ENCODE measurements at regions not wholly inside any gene's neighbourhood (a gene's known extent, or its start where the extent isn't known, plus 50 kb on each side); places are given as distances from the start of the nearest gene placed in this dataset.

GRCh38 chr18:39272230-39272629 lies 1706.6 kb upstream of the CELF4 start:
- Histone ChIP-seq H3K27ac (ENCODE audit: low read depth, low read length) (no peak overlapping the region), H2AFZ (ENCODE audit: low read length) (no peak overlapping the region), H3K4me3 (ENCODE audit: extremely low read depth in 1 of 4, insufficient read depth in 2 of 4, low read depth in 3 of 4, low read length in 4 of 4) (no peak overlapping the region), H4K20me1 (replicated peaks in 1 of 2; ENCODE audit: control insufficient read depth in 1 of 2, insufficient read depth in 2 of 2, low read length in 2 of 2) (no peaks in the 10 kb centered on the region), H3K79me1 (ENCODE audit: low read depth, low read length) (no peaks in the 10 kb centered on the region), H3K18ac (ENCODE audit: extremely low read depth, low read length) (no peak overlapping the region), H4K8ac (ENCODE audit: extremely low read depth, insufficient read depth, low read length) (no peak overlapping the region), H3K36me3 (ENCODE audit: control insufficient read depth in 2 of 4, insufficient read depth in 4 of 4, low read length in 3 of 4) (no peaks in the 10 kb centered on the region), H2BK5ac (ENCODE audit: low read depth, low read length) (no peak overlapping the region), H2BK20ac (ENCODE audit: low read length) (no peak overlapping the region), H3K79me2 (ENCODE audit: control insufficient read depth in 1 of 2, insufficient read depth in 2 of 2, low read length in 2 of 2) (no peaks in the 10 kb centered on the region), H3K4me1 (replicated peaks in 1 of 4; ENCODE audit: control insufficient read depth in 3 of 4, insufficient read depth in 4 of 4, low read length in 3 of 4) (peaks cover 0 to 4% (median 2%) of the 10 kb centered on the region in 4 experiments; a peak in 2 of 7 replicates), H3K9me3 (ENCODE audit: insufficient read depth in 2 of 2, low read depth in 1 of 2, low read length in 1 of 2) (no peaks in the 10 kb centered on the region), H3K4me2 (ENCODE audit: insufficient read depth in 1 of 2, low read depth in 2 of 2, low read length in 2 of 2) (no peak overlapping the region), H3K4ac (replicated peaks; ENCODE audit: insufficient read length, low read depth, low read length) (no peak overlapping the region), H2AK5ac (ENCODE audit: low read depth, low read length) (no peak overlapping the region), H2BK15ac (ENCODE audit: low read length) (no peak overlapping the region), H2BK12ac (ENCODE audit: low read depth, low read length) (no peak overlapping the region), H3K27me3 (replicated peaks in 1 of 4; ENCODE audit: control insufficient read depth in 3 of 4, extremely low read depth in 1 of 4, insufficient read depth in 3 of 4, low read length in 3 of 4) (no peaks in the 10 kb centered on the region), H4K5ac (ENCODE audit: insufficient read length, low read depth, low read length) (no peak overlapping the region), H2BK120ac (replicated peaks; ENCODE audit: low read depth, low read length) (no peak overlapping the region), H4K91ac (replicated peaks; ENCODE audit: insufficient read length, low read length) (no peak overlapping the region), H3K23ac (ENCODE audit: insufficient read length) (no peak overlapping the region), H3K56ac (replicated peaks; ENCODE audit: insufficient read length, low read depth, low read length) (no peak overlapping the region), H3K9ac (replicated peaks in 1 of 4; ENCODE audit: extremely low read depth in 1 of 4, low read depth in 3 of 4, low read length in 3 of 4) (no peak overlapping the region), H3K23me2 (ENCODE audit: low read depth, low read length) (no peaks in the 10 kb centered on the region), H3K14ac (ENCODE audit: insufficient read length) (no peak overlapping the region)
- FAIRE-seq = no peak
- DNase-seq (ENCODE audit: low read depth in 1 of 2, low spot score in 2 of 2) = no peak
- WGBS, 2 experiments (ENCODE audit: extremely low coverage in 1 of 2, insufficient coverage in 1 of 2, insufficient read length in 1 of 2, insufficient replicate concordance in 2 of 2, low coverage in 1 of 2, low lambda C conversion rate in 2 of 2, missing lambda C conversion rate in 1 of 2) = 95% methylated on average over 1 of the region's 1 CpG; no CpG with 5 or more reads in 1 of the 2 experiments
- ChIA-PET CTCF (ENCODE audit: partially characterized antibody) (interaction anchor here (0.8 to 0.9 kb wide), 2 partner anchors 19 to 64 kb away, joined by 3 read pairs; no protein-coding TSS in a partner anchor), POLR2A (ENCODE audit: partially characterized antibody) (no interaction called here)
- TF ChIP-seq KDM4A (IDR thresholded peaks at IDR 0.05; ENCODE audit: low read depth, low read length, severe bottlenecking) (no peak), TCF12 (IDR thresholded peaks at IDR 0.05; ENCODE audit: low read depth, low read length) (no peak)

Data from H1 (cell line).